ENCODE measurements at regions not wholly inside any gene's neighbourhood (a gene's known extent, or its start where the extent isn't known, plus 50 kb on each side); places are given as distances from the start of the nearest gene placed in this dataset.

DNA sequence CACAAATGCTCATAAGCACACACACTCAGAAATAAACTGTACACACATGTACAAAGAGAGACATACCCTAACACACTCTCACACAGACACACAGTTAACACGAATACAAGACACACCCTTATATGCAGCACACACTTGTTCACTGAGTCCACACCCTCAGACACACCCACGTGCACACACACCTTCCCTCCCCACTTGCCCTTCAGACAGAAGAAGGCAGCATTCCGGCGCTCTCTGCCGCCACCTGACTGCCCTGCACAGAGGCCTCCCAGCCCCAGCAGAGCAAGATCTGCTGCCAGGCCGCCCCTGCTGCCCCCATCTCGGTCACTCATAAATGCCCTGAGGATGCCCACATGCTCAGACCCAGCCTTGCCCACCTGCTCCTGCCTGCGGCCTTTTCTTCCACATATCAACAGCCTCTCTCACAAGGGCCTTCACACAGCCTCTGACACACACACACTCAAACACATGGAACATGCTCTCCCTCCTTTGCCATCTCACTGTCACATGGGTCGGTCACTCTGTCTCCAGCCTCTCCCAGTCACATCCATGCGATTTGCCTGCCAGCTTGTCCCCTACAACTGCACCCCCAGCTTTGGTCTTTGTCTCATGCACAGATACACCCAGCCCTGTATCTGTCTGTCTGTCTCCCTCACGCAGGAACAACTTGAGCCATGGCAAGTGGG lies 71.1 kb downstream of the EPHB3 start:
- no peak for ATAC-seq (ENCODE audit: low read depth)
- Mint-ChIP-seq H3K36me3 (ENCODE audit: low read depth) (no peaks in the 10 kb centered on the region), H3K9me3 (no peaks in the 10 kb centered on the region), H3K4me1 (no peaks in the 10 kb centered on the region), H3K4me3 (no peak overlapping the region), H3K27me3 (peaks cover 16% of the 10 kb centered on the region), H3K27ac (no peak overlapping the region)
- TF ChIP-seq, protein P1, sequence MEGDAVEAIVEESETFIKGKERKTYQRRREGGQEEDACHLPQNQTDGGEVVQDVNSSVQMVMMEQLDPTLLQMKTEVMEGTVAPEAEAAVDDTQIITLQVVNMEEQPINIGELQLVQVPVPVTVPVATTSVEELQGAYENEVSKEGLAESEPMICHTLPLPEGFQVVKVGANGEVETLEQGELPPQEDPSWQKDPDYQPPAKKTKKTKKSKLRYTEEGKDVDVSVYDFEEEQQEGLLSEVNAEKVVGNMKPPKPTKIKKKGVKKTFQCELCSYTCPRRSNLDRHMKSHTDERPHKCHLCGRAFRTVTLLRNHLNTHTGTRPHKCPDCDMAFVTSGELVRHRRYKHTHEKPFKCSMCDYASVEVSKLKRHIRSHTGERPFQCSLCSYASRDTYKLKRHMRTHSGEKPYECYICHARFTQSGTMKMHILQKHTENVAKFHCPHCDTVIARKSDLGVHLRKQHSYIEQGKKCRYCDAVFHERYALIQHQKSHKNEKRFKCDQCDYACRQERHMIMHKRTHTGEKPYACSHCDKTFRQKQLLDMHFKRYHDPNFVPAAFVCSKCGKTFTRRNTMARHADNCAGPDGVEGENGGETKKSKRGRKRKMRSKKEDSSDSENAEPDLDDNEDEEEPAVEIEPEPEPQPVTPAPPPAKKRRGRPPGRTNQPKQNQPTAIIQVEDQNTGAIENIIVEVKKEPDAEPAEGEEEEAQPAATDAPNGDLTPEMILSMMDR (IDR thresholded peaks at IDR 0.05), result no peak
- CTCF ChIA-PET, result no interaction called here
- POLR2A ChIA-PET, result no interaction called here
- intact Hi-C loops (cut with micrococcal nuclease), result no loop called here
- DNase-seq, result no peak
